ENCODE measurements at regions not wholly inside any gene's neighbourhood (a gene's known extent, or its start where the extent isn't known, plus 50 kb on each side); places are given as distances from the start of the nearest gene placed in this dataset.

DNA sequence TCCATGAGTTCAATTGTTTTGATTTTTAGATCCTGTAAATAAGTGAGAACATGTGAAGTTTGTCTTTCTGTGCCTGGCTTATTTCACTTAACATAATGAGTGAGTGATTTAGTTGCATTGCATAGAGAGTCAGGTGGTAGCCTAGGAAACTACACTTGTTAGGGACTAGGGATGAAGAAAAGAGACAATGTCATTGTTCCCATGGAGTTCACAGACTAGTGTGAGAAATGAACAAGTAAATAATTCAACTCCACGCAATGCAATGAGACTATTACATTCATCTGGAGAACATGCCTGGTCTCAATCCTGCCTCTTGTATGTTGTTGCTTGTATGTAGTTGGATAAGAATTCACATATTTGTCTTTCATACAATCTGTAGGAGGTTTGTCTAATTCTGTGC lies 76.3 kb upstream of the B3GAT2 start:
- TF ChIP-seq CTCF (IDR thresholded peaks at IDR 0.05; ENCODE audit: low read depth, low read length, poor library complexity, severe bottlenecking), result no peak
- no peak for TF ChIP-seq EZH2phosphoT487 (IDR thresholded peaks at IDR 0.05; ENCODE audit: borderline replicate concordance, low read length)
